ENCODE measurements at regions not wholly inside any gene's neighbourhood (a gene's known extent, or its start where the extent isn't known, plus 50 kb on each side); places are given as distances from the start of the nearest gene placed in this dataset.
"Not testable (repeated sequence)": the region's sequence is repeated elsewhere in the genome, so short reads cannot be mapped to it uniquely, and the experiment has no call there.

- no peak for DNase-seq (ENCODE audit: low read depth in 2 of 2)
These were observed 76.2 kb downstream of the RIN2 start for GRCh38 chr20:19834287-19834686.

GRCh38 chr20:19834783-19835182, 76.7 kb downstream of the RIN2 start:
- DNase-seq (ENCODE audit: low read depth in 2 of 2), result no peak

GRCh38 chr20:19835533-19836222, 77.6 kb downstream of the RIN2 start:
- no peak for DNase-seq (ENCODE audit: low read depth in 2 of 2)

GRCh38 chr20:19838468-19838867, 80.4 kb downstream of the RIN2 start:
- no peak for DNase-seq (ENCODE audit: low read depth in 2 of 2)

- DNase-seq (ENCODE audit: low read depth in 2 of 2), result no peak
These were observed 81.0 kb downstream of the RIN2 start for GRCh38 chr20:19839053-19839452.

GRCh38 chr20:19840111-19840710, 82.2 kb downstream of the RIN2 start:
- DNase-seq (ENCODE audit: low read depth in 2 of 2), result no peak

GRCh38 chr20:19841740-19842139, 83.7 kb downstream of the RIN2 start:
- DNase-seq (ENCODE audit: low read depth in 2 of 2), result no peak

GRCh38 chr20:19844850-19845249, 86.8 kb downstream of the RIN2 start:
- DNase-seq (ENCODE audit: low read depth in 2 of 2), result not testable (repeated sequence)

- DNase-seq (ENCODE audit: low read depth in 2 of 2), result no peak
These were observed 89.3 kb downstream of the RIN2 start for GRCh38 chr20:19847383-19847782.

- DNase-seq (ENCODE audit: low read depth in 2 of 2), result no peak
These were observed 91.5 kb downstream of the RIN2 start for GRCh38 chr20:19849341-19850197.

- no peak for DNase-seq (ENCODE audit: low read depth in 2 of 2)
These were observed 92.1 kb downstream of the RIN2 start for GRCh38 chr20:19850198-19850533.

GRCh38 chr20:19851861-19852260, 93.8 kb downstream of the RIN2 start:
- DNase-seq (ENCODE audit: low read depth in 2 of 2), result no peak

GRCh38 chr20:19855416-19855815, 97.4 kb downstream of the RIN2 start:
- no peak for DNase-seq (ENCODE audit: low read depth in 2 of 2)

- no peak for DNase-seq (ENCODE audit: low read depth in 2 of 2)
These were observed 100.7 kb downstream of the RIN2 start for GRCh38 chr20:19858466-19859371.

- DNase-seq (ENCODE audit: low read depth in 2 of 2), result no peak
These were observed 101.4 kb downstream of the RIN2 start for GRCh38 chr20:19859444-19859843.

GRCh38 chr20:19860737-19861136, 102.7 kb downstream of the RIN2 start:
- no peak for DNase-seq (ENCODE audit: low read depth in 2 of 2)

- no peak for DNase-seq (ENCODE audit: low read depth in 2 of 2)
These were observed 103.2 kb downstream of the RIN2 start for GRCh38 chr20:19861147-19861759.

GRCh38 chr20:19864130-19864529, 106.1 kb downstream of the RIN2 start:
- no peak for DNase-seq (ENCODE audit: low read depth in 2 of 2)

GRCh38 chr20:19866070-19866469, 108.0 kb downstream of the RIN2 start:
- no peak for DNase-seq (ENCODE audit: low read depth in 2 of 2)

- no peak for DNase-seq (ENCODE audit: low read depth in 2 of 2)
These were observed 109.0 kb downstream of the RIN2 start for GRCh38 chr20:19867074-19867473.

GRCh38 chr20:19867940-19868371, 109.9 kb downstream of the RIN2 start:
- no peak for DNase-seq (ENCODE audit: low read depth in 2 of 2)

Data from activated CD4-positive, alpha-beta T cell treated with anti-CD3 and anti-CD28 coated beads for 24 hours (primary cell).